ENCODE measurements at regions not wholly inside any gene's neighbourhood (a gene's known extent, or its start where the extent isn't known, plus 50 kb on each side); places are given as distances from the start of the nearest gene placed in this dataset.
"Not testable (repeated sequence)": the region's sequence is repeated elsewhere in the genome, so short reads cannot be mapped to it uniquely, and the experiment has no call there.

- H3F3A ChIP-seq (ENCODE audit: low read depth) = no peaks in the 10 kb centered on the region
- no peak overlapping the region for H3K9ac ChIP-seq (ENCODE audit: low read depth, low read length, poor library complexity, severe bottlenecking)
- H3K79me2 ChIP-seq (ENCODE audit: insufficient read depth, low read length) = no peaks in the 10 kb centered on the region
- no peaks in the 10 kb centered on the region for H3K9me2 ChIP-seq (replicated peaks; ENCODE audit: low read depth, low read length)
- H3K4me1 ChIP-seq (ENCODE audit: insufficient read depth, low read length, poor library complexity, severe bottlenecking) = no peaks in the 10 kb centered on the region
- no peaks in the 10 kb centered on the region for H3K9me3 ChIP-seq (ENCODE audit: insufficient read depth, low read depth, low read length)
- no peaks in the 10 kb centered on the region for H3K27me3 ChIP-seq (ENCODE audit: insufficient read depth, low read length, poor library complexity, severe bottlenecking)
- no peaks in the 10 kb centered on the region for H4K20me1 ChIP-seq (ENCODE audit: insufficient read depth, low read length, poor library complexity, severe bottlenecking)
- H3K36me3 ChIP-seq (ENCODE audit: insufficient read depth, low read length) = no peaks in the 10 kb centered on the region
- TF ChIP-seq, protein P1, sequence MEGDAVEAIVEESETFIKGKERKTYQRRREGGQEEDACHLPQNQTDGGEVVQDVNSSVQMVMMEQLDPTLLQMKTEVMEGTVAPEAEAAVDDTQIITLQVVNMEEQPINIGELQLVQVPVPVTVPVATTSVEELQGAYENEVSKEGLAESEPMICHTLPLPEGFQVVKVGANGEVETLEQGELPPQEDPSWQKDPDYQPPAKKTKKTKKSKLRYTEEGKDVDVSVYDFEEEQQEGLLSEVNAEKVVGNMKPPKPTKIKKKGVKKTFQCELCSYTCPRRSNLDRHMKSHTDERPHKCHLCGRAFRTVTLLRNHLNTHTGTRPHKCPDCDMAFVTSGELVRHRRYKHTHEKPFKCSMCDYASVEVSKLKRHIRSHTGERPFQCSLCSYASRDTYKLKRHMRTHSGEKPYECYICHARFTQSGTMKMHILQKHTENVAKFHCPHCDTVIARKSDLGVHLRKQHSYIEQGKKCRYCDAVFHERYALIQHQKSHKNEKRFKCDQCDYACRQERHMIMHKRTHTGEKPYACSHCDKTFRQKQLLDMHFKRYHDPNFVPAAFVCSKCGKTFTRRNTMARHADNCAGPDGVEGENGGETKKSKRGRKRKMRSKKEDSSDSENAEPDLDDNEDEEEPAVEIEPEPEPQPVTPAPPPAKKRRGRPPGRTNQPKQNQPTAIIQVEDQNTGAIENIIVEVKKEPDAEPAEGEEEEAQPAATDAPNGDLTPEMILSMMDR (conservative IDR thresholded peaks at IDR 0.05; ENCODE audit: low read length) = peak; percentile 20; the same call in 1 of the 2 replicates
- no peak for TF ChIP-seq EZH2phosphoT487 (IDR thresholded peaks at IDR 0.05; ENCODE audit: borderline replicate concordance)
- H3K4me2 ChIP-seq (ENCODE audit: low read depth, low read length, poor library complexity, severe bottlenecking) = no peak overlapping the region
- H2AFZ ChIP-seq (ENCODE audit: low read length) = no peak overlapping the region
- no peak overlapping the region for H3K4me3 ChIP-seq (ENCODE audit: low read length, poor library complexity, severe bottlenecking)
These were observed 69.4 kb upstream of the FBXL17 start for GRCh38 chr5:108451269-108451668.

DNA sequence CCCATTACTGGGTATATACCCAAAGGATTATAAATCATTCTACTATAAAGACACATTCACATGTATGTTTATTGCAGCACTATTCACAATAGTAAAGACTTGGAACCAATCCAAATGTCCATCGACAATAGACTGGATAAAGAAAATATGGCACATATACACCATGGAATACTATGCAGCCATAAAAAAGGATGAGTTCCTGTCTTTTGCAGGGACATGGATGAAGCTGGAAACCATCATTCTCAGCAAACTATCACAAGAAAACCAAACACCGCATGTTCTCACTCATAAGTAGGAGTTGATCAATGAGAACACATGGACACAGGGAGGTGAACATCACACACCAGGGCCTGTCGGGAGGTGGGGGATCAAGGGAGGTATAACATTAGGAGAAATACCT lies 62.2 kb upstream of the FBXL17 start:
- H3F3A ChIP-seq (ENCODE audit: low read depth); H3K9me3 ChIP-seq (ENCODE audit: insufficient read depth, low read depth, low read length); H3K9ac ChIP-seq (ENCODE audit: low read depth, low read length, poor library complexity, severe bottlenecking); H3K79me2 ChIP-seq (ENCODE audit: insufficient read depth, low read length); H3K4me1 ChIP-seq (ENCODE audit: insufficient read depth, low read length, poor library complexity, severe bottlenecking); H4K20me1 ChIP-seq (ENCODE audit: insufficient read depth, low read length, poor library complexity, severe bottlenecking); H3K27me3 ChIP-seq (ENCODE audit: insufficient read depth, low read length, poor library complexity, severe bottlenecking); H3K36me3 ChIP-seq (ENCODE audit: insufficient read depth, low read length); H2AFZ ChIP-seq (ENCODE audit: low read length); H3K4me2 ChIP-seq (ENCODE audit: low read depth, low read length, poor library complexity, severe bottlenecking); H3K4me3 ChIP-seq (ENCODE audit: low read length, poor library complexity, severe bottlenecking); H3K9me2 ChIP-seq (replicated peaks; ENCODE audit: low read depth, low read length): not testable (repeated sequence)

- H3K4me2 ChIP-seq (ENCODE audit: low read depth, low read length, poor library complexity, severe bottlenecking); H3K9me3 ChIP-seq (ENCODE audit: insufficient read depth, low read depth, low read length); H3K79me2 ChIP-seq (ENCODE audit: insufficient read depth, low read length); H3K36me3 ChIP-seq (ENCODE audit: insufficient read depth, low read length); H3F3A ChIP-seq (ENCODE audit: low read depth); H3K9ac ChIP-seq (ENCODE audit: low read depth, low read length, poor library complexity, severe bottlenecking); H3K4me3 ChIP-seq (ENCODE audit: low read length, poor library complexity, severe bottlenecking); H3K27me3 ChIP-seq (ENCODE audit: insufficient read depth, low read length, poor library complexity, severe bottlenecking); H3K9me2 ChIP-seq (replicated peaks; ENCODE audit: low read depth, low read length); H4K20me1 ChIP-seq (ENCODE audit: insufficient read depth, low read length, poor library complexity, severe bottlenecking); H3K4me1 ChIP-seq (ENCODE audit: insufficient read depth, low read length, poor library complexity, severe bottlenecking); H2AFZ ChIP-seq (ENCODE audit: low read length): not testable (repeated sequence)
These were observed 60.3 kb upstream of the FBXL17 start for GRCh38 chr5:108442063-108442651.

GRCh38 chr5:108437425-108437824 lies 55.5 kb upstream of the FBXL17 start:
- no peak overlapping the region for H3K9ac ChIP-seq (ENCODE audit: low read depth, low read length, poor library complexity, severe bottlenecking)
- H3K36me3 ChIP-seq (ENCODE audit: insufficient read depth, low read length) = no peaks in the 10 kb centered on the region
- H3F3A ChIP-seq (ENCODE audit: low read depth) = no peaks in the 10 kb centered on the region
- H3K4me1 ChIP-seq (ENCODE audit: insufficient read depth, low read length, poor library complexity, severe bottlenecking) = no peaks in the 10 kb centered on the region
- H3K4me3 ChIP-seq (ENCODE audit: low read length, poor library complexity, severe bottlenecking) = no peak overlapping the region
- H3K79me2 ChIP-seq (ENCODE audit: insufficient read depth, low read length) = no peaks in the 10 kb centered on the region
- no peak overlapping the region for H2AFZ ChIP-seq (ENCODE audit: low read length)
- H3K4me2 ChIP-seq (ENCODE audit: low read depth, low read length, poor library complexity, severe bottlenecking) = no peak overlapping the region
- no peaks in the 10 kb centered on the region for H3K9me2 ChIP-seq (replicated peaks; ENCODE audit: low read depth, low read length)
- H3K9me3 ChIP-seq (ENCODE audit: insufficient read depth, low read depth, low read length) = no peaks in the 10 kb centered on the region
- H3K27me3 ChIP-seq (ENCODE audit: insufficient read depth, low read length, poor library complexity, severe bottlenecking) = no peaks in the 10 kb centered on the region
- TF ChIP-seq, protein P1 (conservative IDR thresholded peaks at IDR 0.05; ENCODE audit: low read length) = no peak
- TF ChIP-seq EZH2phosphoT487 (IDR thresholded peaks at IDR 0.05; ENCODE audit: borderline replicate concordance) = no peak
- H4K20me1 ChIP-seq (ENCODE audit: insufficient read depth, low read length, poor library complexity, severe bottlenecking) = no peaks in the 10 kb centered on the region

All from Loucy (cell line).